NCI-H774 (cell line): ENCODE measurements at regions not wholly inside any gene's neighbourhood (a gene's known extent, or its start where the extent isn't known, plus 50 kb on each side); places are given as distances from the start of the nearest gene placed in this dataset.
"Not testable (repeated sequence)": the region's sequence is repeated elsewhere in the genome, so short reads cannot be mapped to it uniquely, and the experiment has no call there.

Source experiments
- DNase-seq: peaks from one replicate; lab custom pipeline; 2025; lab: John Stamatoyannopoulos, UW

GRCh38 chr10:4262870-4263600 lies 478.0 kb upstream of the KLF6 start:
- no peak for DNase-seq

GRCh38 chr10:4262449-4262848 lies 477.4 kb upstream of the KLF6 start:
- DNase-seq, result no peak

- no peak for DNase-seq
Measured at GRCh38 chr10:4260483-4261124, 475.6 kb upstream of the KLF6 start.

- no peak for DNase-seq
Measured at GRCh38 chr10:4257939-4258465, 473.0 kb upstream of the KLF6 start.

GRCh38 chr10:4256971-4257370 lies 472.0 kb upstream of the KLF6 start:
- no peak for DNase-seq

GRCh38 chr10:4255751-4256150 lies 470.7 kb upstream of the KLF6 start:
- no peak for DNase-seq

GRCh38 chr10:4254101-4254994 lies 469.3 kb upstream of the KLF6 start:
- no peak for DNase-seq

GRCh38 chr10:4252701-4253100 lies 467.7 kb upstream of the KLF6 start:
- DNase-seq, result no peak

- no peak for DNase-seq
Measured at GRCh38 chr10:4250587-4250887, 465.5 kb upstream of the KLF6 start.

- no peak for DNase-seq
Measured at GRCh38 chr10:4249841-4250586, 465.0 kb upstream of the KLF6 start.

- DNase-seq, result no peak
Measured at GRCh38 chr10:4247379-4247778, 462.4 kb upstream of the KLF6 start.

GRCh38 chr10:4246881-4247358 lies 461.9 kb upstream of the KLF6 start:
- DNase-seq, result no peak

GRCh38 chr10:4243651-4244050 lies 458.6 kb upstream of the KLF6 start:
- no peak for DNase-seq

- DNase-seq, result no peak
Measured at GRCh38 chr10:4243169-4243568, 458.2 kb upstream of the KLF6 start.

- DNase-seq, result no peak
Measured at GRCh38 chr10:4242561-4243035, 457.6 kb upstream of the KLF6 start.

GRCh38 chr10:4241724-4242345 lies 456.8 kb upstream of the KLF6 start:
- DNase-seq, result no peak

- no peak for DNase-seq
Measured at GRCh38 chr10:4240608-4241197, 455.7 kb upstream of the KLF6 start.

GRCh38 chr10:4239186-4239585 lies 454.2 kb upstream of the KLF6 start:
- DNase-seq, result no peak

GRCh38 chr10:4236905-4237304 lies 451.9 kb upstream of the KLF6 start:
- not testable (repeated sequence) for DNase-seq

GRCh38 chr10:4234661-4235060 lies 449.7 kb upstream of the KLF6 start:
- no peak for DNase-seq

- DNase-seq, result no peak
Measured at GRCh38 chr10:4231439-4231838, 446.4 kb upstream of the KLF6 start.
